ENCODE measurements at regions not wholly inside any gene's neighbourhood (a gene's known extent, or its start where the extent isn't known, plus 50 kb on each side); places are given as distances from the start of the nearest gene placed in this dataset.
"Not testable (repeated sequence)": the region's sequence is repeated elsewhere in the genome, so short reads cannot be mapped to it uniquely, and the experiment has no call there.

- DNase-seq (ENCODE audit: low spot score), result peak; percentile 39
- peak; percentile 97 for ATAC-seq (ENCODE audit: low FRiP score)
- TF ChIP-seq CTCF (IDR thresholded peaks at IDR 0.05), result no peak
Observed at GRCh38 chr13:27341616-27342015, 71.0 kb downstream of the RASL11A start.

DNA sequence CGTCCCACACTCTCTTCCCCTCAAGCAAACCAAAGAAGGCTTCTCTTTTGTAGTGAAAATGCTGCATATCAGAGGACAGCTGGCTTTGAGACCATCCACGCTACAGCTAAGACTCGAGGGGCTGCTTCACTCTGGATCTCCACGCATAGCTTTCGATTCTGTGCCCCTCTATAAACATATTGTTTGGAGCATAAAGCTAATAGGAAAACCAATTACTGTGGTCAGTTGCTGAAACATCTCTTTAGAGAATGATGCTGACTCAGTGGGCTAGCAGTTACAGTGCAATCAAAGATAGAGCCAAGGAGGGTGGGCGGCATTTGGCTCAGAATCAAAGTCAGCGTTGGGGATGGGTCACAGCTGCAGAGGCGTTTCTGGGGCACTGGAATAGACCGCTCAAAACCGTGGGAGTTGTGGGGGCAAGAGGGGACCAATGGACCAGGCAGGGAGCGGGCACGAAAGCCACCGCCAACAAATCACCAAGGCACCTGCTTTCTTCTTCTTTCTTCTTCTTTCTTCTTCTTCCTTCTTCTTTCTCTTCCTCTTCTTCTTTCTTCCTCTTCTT is 76.7 kb downstream of the RASL11A start:
- ATAC-seq (ENCODE audit: low FRiP score), result no peak
- no peak for TF ChIP-seq CTCF (IDR thresholded peaks at IDR 0.05)
- no peak for DNase-seq (ENCODE audit: low spot score)

DNA sequence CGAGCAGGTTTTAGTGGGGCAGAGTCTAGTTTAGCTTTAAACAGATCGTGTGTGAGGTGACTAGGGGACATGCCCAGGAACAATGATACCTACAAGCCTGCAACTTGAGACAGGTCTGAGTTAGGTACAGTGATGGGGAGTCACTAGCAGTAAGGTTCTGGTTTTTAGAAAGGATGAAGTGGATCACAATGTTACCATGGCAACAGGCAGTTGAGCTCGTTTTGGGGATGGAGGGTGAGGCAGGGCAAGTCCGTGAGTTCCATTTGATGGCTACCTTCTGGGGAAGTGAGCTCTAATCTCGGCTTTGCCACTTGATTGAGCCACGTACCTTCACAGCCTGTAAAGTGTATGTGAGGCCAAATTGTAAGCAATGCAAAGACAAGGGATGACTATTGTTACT is 76.0 kb upstream of the GTF3A start:
- no peak for TF ChIP-seq CTCF (IDR thresholded peaks at IDR 0.05)
- DNase-seq (ENCODE audit: low spot score) (no peak), ATAC-seq (ENCODE audit: low FRiP score) (no peak)

DNA sequence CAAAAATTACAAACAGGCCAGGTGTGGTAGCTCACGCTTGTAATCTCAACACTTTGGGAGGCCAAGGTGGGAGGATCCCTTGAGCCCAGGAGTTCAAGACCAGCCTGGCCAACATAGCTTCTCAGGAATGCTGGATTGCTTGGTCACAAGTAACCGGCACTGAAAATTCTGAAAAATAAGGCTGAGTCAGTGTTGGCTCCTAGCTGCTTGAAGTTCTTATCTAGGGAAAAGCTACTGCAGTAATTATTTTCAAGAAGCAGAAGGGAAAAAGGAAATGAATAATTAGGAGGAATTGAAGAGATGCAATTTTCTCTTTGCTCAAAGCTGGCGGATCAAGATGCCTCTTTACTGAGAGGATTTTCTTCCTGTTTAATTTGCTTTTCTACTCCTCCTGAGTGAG is 75.0 kb upstream of the GTF3A start:
- no peak for DNase-seq (ENCODE audit: low spot score)
- no peak for TF ChIP-seq CTCF (IDR thresholded peaks at IDR 0.05)
- no peak for ATAC-seq (ENCODE audit: low FRiP score)

DNA sequence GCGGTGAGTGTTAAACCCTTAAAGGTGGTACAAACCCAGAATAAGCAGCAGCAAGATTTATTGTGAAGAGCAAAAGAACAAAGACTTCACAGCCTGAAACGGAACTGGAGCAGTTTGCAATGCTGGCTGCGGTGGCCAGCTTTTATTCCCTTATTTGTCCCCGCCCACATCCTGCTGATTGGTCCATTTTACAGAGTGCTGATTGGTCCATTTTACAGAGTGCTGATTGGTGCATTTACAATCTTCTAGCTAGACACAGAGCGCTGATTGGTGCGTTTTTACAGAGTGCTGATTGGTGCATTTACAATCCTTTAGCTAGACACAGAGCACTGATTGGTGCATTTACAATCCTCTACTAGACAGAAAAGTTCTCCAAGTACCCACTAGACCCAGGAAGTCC is 73.6 kb upstream of the GTF3A start:
- DNase-seq (ENCODE audit: low spot score); ATAC-seq (ENCODE audit: low FRiP score): not testable (repeated sequence)

DNA sequence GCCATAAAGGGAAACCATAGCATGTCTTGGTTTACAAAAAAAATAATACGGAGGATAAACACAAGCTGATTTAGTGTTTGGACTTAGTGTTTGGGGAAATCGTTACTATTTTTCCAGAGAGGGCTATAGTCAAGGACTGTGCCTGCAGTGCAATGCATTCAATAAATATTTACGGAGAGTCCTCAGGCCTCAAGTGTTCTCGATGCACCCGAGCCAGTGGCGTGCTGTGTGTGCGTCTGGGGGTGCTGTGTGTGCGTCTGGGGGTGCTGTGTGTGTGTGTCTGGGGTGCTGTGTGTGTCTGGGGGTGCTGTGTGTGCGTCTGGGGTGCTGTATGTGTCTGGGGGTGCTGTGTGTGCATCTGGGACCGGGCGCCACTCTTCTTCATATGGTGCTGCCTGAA is 71.7 kb upstream of the GTF3A start:
- ATAC-seq (ENCODE audit: low FRiP score), result no peak
- DNase-seq (ENCODE audit: low spot score), result no peak
- no peak for TF ChIP-seq CTCF (IDR thresholded peaks at IDR 0.05)

- TF ChIP-seq CTCF (IDR thresholded peaks at IDR 0.05), result no peak
- ATAC-seq (ENCODE audit: low FRiP score) (no peak), DNase-seq (ENCODE audit: low spot score) (no peak)
Observed at GRCh38 chr13:27353166-27353583, 71.2 kb upstream of the GTF3A start.

DNA sequence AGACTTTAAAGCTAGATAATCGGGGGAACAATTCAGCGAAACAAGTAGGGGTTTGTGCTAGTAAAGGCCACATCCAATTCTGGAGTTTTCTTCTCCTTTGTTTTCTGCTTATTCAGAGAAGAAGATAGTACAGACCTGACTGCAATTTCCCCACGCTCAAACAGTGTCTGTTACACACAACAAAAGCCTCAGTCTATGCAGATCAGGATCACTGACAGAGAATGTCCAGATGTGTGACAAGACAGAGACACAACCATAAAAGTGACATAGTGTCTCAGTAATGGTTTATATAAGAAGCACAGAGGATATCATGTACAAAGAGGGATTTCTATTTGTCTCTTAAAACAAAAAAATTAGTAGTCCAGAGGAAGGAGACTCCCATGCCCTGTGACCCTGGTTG is 70.7 kb upstream of the GTF3A start:
- no peak for DNase-seq (ENCODE audit: low spot score)
- no peak for TF ChIP-seq CTCF (IDR thresholded peaks at IDR 0.05)
- no peak for ATAC-seq (ENCODE audit: low FRiP score)
